Mammary epithelial cell (primary cell): ENCODE measurements at regions not wholly inside any gene's neighbourhood (a gene's known extent, or its start where the extent isn't known, plus 50 kb on each side); places are given as distances from the start of the nearest gene placed in this dataset.

ENCODE experiments used
- CTCF ChIP-seq, 2 donors: IDR thresholded peaks in 1 of 2; conservative IDR thresholded peaks in 1 of 2; 2 replicates each; pipeline ENCODE4 v1.5.1; 2011 to 2012; ENCODE audit warnings: inconsistent platforms in 2 of 2, low read length in 2 of 2, mild to moderate bottlenecking in 2 of 2, control low read depth in 1 of 2, low read depth in 1 of 2; ENCODE audit not compliant: insufficient read depth in 1 of 2; ENCODE audit errors: extremely low read depth in 1 of 2
- EZH2 ChIP-seq: IDR thresholded peaks from 2 replicates; pipeline ENCODE4 v1.6.1; 2012; ENCODE audit warnings: low read length, inconsistent platforms, borderline replicate concordance

- TF ChIP-seq CTCF (conservative IDR thresholded peaks at IDR 0.05 in 1 of 2, IDR thresholded peaks at IDR 0.05 in 1 of 2; ENCODE audit: extremely low read depth in 1 of 2, insufficient read depth in 1 of 2, low read depth in 1 of 2, low read length in 2 of 2) (no peak), EZH2 (no peak)
Observed at GRCh38 chr2:164198256-164198655, 423.0 kb downstream of the GRB14 start.
